Hematopoietic multipotent progenitor cell treated with erythropoietin and hydrocortisone succinate and interleukin-3 and kit ligand, for 6 days (in vitro differentiated cells): ENCODE measurements at regions not wholly inside any gene's neighbourhood (a gene's known extent, or its start where the extent isn't known, plus 50 kb on each side); places are given as distances from the start of the nearest gene placed in this dataset.
A peak's percentile ranks its signal among the peaks of the same experiment; 100 is the strongest.

Source experiments
- DNase-seq: peaks from one replicate; pipeline ENCODE4 v3.0.0-alpha.2; 2015

DNA sequence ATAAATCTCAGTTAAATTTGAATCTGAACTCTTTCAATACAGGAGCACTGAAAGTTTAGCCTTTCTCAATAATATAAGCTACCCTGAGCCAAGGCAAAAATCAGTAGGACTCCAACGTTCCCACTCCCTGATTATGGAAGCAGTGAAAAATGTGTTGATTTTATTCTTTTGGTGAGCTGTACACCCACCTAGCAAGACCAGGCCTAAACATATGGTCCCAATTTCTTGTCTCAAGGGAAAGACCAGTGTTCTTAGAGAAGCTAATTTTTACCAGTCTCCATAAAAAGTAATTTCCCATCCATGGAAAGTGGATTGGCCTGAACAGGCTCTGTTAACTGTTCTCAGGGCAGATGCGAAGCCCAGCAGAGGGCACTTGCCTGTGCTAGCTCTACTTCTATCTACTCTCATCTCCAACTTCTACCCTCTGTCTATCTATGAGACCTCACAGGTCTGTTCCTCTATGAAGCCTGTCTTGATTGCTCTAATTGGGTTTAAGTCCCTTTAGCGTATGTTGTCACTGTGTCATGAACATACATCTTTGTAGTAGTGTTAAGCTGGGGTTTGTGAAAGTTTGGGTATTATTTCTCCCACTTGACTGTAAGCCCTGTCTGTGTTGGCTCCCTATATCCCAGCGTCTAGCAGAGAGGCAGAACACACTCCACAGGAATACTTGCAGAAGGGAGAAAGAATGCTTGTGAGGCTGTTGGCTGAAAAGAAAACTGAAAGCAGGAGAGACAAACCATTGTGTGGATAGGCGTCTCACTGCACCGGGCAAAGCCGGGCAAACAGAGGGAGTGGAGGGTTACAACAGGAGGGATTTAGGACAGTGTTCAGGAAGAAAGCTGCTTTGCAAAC is 167.1 kb upstream of the MAF start:
- DNase-seq = peak; percentile 36

- no peak for DNase-seq
These were observed 165.4 kb upstream of the MAF start for GRCh38 chr16:79765901-79766394.

DNA sequence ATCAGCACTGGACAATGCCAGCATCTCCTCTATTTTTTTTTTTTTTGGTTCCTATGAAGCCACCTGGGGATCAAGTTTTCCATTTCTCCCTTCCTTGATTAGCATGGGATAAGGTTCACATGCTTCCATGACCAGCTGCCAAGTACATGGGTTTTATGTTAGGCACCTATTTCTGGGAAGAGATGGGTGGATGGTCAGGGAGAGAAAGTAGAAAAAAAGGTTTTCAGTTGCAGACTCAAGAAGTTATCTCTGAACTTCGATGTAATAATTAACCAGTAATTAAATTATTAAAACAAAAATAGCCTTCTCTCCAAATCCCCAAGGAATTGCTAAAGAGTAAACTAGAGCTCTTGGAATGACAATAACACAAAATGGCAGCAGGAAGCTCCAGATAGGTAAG is 164.9 kb upstream of the MAF start:
- no peak for DNase-seq

DNA sequence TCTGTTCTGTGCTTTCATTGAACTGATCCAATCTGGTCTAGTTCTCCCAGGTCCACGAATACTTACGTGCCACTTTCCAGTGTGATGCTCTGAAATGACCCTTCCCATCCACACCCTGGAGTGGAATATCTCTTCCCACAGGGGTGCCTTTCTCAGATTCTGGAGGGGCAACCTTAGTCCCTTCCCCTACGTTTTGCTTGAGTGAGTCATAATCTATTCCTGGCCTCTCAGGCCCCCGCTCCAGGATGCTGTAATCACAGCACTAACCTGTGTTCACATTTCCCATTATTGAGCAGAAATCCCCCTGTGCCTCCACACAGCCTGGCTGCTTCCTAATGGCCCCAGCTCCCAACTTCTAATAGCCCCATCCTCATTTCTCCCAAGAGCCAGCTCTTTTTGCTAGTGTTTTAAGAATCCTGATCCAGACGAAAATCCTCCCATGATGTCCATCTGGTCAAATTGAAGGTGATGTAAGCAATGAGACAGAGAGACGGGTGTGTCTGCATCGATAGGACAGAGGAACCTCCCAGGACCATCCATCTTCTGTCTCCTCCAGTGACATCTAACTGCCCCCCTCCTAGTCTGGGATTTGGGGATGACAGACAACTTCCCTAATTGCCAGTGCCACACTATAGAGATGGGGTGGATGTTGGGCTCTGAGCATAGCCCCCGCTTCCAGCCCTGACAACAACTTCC is 164.0 kb upstream of the MAF start:
- DNase-seq = no peak

- DNase-seq = no peak
These were observed 161.7 kb upstream of the MAF start for GRCh38 chr16:79762217-79762616.

DNA sequence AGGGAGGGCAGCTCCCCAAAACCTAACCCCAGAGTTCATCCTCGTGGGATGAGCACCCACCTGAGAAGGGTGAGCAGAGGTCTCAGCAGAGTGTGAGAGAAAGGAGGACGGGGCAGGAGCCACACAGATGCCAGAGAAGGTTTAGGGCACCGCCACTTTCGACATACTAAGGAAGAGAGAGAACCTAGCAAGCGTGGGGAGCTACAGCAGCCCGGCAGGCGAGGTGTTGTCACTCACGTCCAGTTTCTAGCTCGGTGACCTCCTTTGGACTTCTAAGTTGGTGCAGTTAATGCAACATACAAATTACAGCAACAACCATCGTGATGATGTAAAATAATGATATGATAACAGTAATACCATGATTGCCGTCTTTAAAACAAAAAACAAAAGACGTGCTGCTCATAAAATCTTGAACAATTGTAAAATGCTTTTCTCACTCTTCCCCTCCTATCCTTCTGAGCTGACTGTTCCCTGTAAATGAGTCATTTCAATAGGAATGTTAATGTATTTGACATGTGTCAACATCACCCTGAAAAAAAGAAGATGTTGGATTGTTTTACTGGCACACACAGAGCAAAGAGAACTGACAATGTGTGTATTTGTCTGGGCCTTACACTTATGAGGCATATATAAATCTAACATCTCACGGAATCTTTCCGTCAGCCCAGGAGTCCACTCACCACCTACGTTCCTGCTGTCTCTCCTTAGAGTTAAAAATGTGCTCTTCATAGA is 158.2 kb upstream of the MAF start:
- DNase-seq = no peak

- DNase-seq = no peak
These were observed 157.4 kb upstream of the MAF start for GRCh38 chr16:79757968-79758367.

GRCh38 chr16:79757163-79757562 is 156.6 kb upstream of the MAF start:
- peak; percentile 4 for DNase-seq

- DNase-seq = no peak
These were observed 156.0 kb upstream of the MAF start for GRCh38 chr16:79756571-79756970.

DNA sequence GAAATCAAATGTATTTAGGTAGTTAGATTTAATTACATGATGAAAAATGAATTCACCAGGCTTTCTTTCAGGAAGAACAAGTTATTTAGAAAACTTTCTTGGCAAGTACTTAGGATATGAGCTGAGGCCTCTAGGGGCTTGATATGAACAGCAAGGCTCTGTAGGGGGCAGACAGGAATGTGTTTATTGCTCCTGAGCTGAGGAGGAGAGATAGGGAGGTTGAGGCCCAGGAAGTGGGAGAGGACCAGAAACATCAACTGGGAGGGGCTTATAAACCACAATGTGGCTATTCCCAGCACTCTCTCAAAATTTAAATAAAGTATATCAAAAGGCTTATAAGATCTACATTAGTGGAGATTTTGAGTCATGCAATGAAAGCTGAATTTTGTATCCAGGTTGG is 154.0 kb upstream of the MAF start:
- DNase-seq = no peak

DNA sequence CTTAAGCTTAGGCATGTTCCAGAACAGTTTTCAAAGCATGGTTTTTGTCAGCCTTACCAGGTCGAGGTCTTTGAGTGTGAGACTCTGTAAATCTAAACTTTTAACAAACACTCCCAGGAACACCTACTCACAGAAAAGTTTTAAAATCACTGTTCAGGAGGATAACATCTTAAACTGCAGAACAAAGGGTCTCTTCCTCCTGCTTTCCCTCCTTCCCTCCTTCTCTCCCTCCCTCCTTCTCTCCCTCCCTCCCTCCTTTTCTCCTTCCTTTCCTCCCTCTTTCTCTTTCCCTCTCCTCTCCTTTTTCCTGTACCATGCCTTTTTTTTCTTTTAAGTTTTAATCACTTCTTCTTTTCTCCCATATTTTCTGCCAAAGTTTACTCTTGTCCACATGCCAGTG is 153.5 kb upstream of the MAF start:
- no peak for DNase-seq

DNA sequence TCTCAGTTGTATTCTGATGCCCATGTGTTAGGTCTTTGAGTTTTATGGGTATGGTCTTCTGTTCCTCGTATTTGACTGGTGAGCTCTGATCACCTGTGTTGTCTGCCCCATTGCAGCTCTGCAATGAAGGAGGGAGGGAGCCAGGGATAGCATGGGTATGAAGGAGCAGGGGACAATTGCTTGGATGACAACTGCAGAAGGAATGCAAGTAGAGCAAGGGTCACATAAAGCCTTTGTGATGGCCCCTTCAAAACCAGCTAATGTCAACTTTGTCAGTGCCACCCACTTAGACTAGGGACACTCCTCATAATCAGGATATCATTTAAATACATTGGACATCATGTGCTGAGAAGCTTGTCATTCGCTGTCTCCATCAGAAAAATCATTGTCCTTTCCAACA is 152.7 kb upstream of the MAF start:
- DNase-seq = no peak

- DNase-seq = no peak
These were observed 151.9 kb upstream of the MAF start for GRCh38 chr16:79752396-79752795.

DNA sequence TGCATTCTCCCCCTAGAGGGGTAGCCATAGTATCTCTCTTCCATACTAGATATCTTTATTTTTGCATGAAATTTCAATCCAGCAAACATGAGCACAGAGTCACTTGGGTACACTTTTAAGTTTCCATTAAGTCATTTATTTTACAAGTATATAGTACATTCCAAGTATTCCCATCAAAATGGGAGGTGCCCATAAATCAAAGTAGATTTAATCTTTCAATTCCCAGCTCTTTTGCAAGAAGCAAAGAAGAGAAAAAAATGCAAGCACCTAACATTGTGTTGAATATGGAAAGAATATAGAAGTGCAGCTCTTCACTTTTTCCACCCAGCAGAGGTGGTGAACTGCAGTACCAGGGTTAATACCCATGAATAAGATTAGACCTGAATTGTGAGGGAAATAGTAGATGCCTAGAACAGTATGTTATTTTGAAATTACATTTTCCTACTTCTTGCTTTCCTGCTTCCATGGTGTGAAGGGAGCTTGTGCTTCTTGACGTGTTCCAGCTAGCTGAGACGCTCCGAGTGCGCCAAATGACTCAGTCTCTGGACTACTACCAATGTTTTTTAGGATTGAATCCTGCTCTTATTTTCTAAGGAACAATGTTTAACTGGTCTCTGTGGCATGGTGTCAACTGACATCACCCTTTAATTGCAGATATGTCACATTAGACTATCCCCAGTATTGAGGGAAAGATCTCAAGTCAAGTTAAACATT is 151.1 kb upstream of the MAF start:
- DNase-seq = no peak

- DNase-seq = no peak
These were observed 149.8 kb upstream of the MAF start for GRCh38 chr16:79750311-79750710.

DNA sequence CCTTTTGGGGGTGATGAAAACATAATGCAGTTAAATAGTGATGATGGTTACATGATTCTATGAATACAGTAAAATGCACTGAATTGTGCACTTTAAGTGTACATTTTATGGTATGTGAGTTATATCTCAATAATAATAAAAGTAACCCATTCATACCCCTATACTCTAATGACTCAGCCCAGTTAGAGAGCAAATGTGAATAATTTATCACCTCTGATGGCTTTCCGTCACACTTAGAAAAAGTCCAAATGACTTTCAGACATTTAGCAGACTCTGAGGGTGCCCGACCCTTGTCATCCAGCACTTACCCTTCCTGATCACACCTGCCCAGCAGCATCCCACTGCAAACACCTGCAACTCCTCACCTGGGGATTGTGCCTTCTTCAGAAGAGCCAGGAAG is 148.1 kb upstream of the MAF start:
- DNase-seq = no peak

- no peak for DNase-seq
These were observed 147.2 kb upstream of the MAF start for GRCh38 chr16:79747688-79748087.

DNA sequence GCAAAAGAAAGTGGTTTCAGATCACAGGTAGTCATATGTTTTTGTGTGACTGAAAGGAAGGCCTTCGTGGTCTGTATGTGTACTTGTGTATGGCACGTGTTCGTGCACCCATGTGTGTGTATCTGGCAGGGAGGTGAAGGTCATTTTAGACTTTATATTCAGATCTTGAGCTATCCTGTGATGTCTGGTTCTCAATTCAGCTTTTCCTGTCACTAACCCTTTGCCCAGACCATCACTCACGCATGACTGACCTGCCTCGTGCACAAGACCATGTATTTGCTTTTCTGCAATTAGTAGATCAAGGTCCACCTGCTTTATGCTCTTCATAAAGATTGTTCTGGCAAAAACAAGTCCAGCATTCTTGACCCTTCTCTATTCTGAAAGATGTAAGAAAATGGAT is 139.7 kb upstream of the MAF start:
- no peak for DNase-seq

GRCh38 chr16:79735271-79735670 is 134.7 kb upstream of the MAF start:
- no peak for DNase-seq

GRCh38 chr16:79734721-79735120 is 134.2 kb upstream of the MAF start:
- no peak for DNase-seq

DNA sequence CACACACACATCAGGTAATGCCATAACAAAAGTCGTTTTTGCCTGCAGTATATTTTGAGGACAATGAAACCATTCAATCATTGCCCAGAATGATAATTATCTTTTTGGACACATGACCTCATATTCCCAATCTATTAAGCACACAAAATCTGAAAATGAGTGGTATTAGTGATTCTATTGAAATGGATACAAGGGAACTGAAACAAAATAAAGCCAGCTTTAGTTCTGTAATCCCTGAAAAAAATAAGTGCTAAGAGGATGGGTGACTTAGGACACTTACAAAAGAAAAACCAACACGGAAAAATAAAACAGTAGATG is 128.3 kb upstream of the MAF start:
- DNase-seq = no peak

- DNase-seq = no peak
These were observed 127.7 kb upstream of the MAF start for GRCh38 chr16:79728048-79728922.
